Glutamatergic neuron (in vitro differentiated cells): ENCODE measurements at regions not wholly inside any gene's neighbourhood (a gene's known extent, or its start where the extent isn't known, plus 50 kb on each side); places are given as distances from the start of the nearest gene placed in this dataset.

Source experiments
- DNase-seq: peaks from one replicate; pipeline ENCODE4 v3.0.0; 2022
- H3K27ac Mint-ChIP-seq: one replicate; pipeline ENCODE4 v1.8.0; 2020; ENCODE audit warnings: mild to moderate bottlenecking, mixed read lengths, inconsistent platforms; ENCODE audit not compliant: unreplicated experiment
- H3K27me3 Mint-ChIP-seq: one replicate; pipeline ENCODE4 v1.8.0; 2020; ENCODE audit warnings: mild to moderate bottlenecking, moderate library complexity, mixed read lengths, inconsistent platforms; ENCODE audit not compliant: unreplicated experiment
- H3K36me3 Mint-ChIP-seq: one replicate; pipeline ENCODE4 v1.8.0; 2020; ENCODE audit warnings: mild to moderate bottlenecking, mixed read lengths, inconsistent platforms; ENCODE audit not compliant: unreplicated experiment
- H3K4me1 Mint-ChIP-seq: one replicate; pipeline ENCODE4 v1.8.0; 2020; ENCODE audit warnings: mild to moderate bottlenecking, low read depth, mixed read lengths, inconsistent platforms; ENCODE audit not compliant: unreplicated experiment
- H3K4me3 Mint-ChIP-seq: one replicate; pipeline ENCODE4 v1.8.0; 2020; ENCODE audit warnings: mild to moderate bottlenecking, mixed read lengths, inconsistent platforms; ENCODE audit not compliant: unreplicated experiment
- H3K9me3 Mint-ChIP-seq: one replicate; pipeline ENCODE4 v1.8.0; 2020; ENCODE audit warnings: mild to moderate bottlenecking, moderate library complexity, mixed read lengths, inconsistent platforms; ENCODE audit not compliant: unreplicated experiment
- CTCF ChIP-seq: fragments of 200-600 bp; sonication (generic); IDR thresholded peaks from one replicate; pipeline ENCODE4 v1.5.0; 2021; ENCODE audit not compliant: partially characterized antibody, unreplicated experiment

GRCh38 chr7:28328146-28328545, 84.2 kb upstream of the CREB5 start:
- H3K4me3 Mint-ChIP-seq: no peak overlapping the region
- no peaks in the 10 kb centered on the region for H3K9me3 Mint-ChIP-seq
- TF ChIP-seq CTCF: no peak
- peaks cover 2% of the 10 kb centered on the region for H3K27me3 Mint-ChIP-seq
- no peaks in the 10 kb centered on the region for H3K36me3 Mint-ChIP-seq
- no peak for DNase-seq
- no peak overlapping the region for H3K27ac Mint-ChIP-seq
- H3K4me1 Mint-ChIP-seq: no peaks in the 10 kb centered on the region

- TF ChIP-seq CTCF: no peak
- H3K27ac Mint-ChIP-seq: no peak overlapping the region
- no peak for DNase-seq
- no peaks in the 10 kb centered on the region for H3K9me3 Mint-ChIP-seq
- H3K4me1 Mint-ChIP-seq: no peaks in the 10 kb centered on the region
- no peak overlapping the region for H3K4me3 Mint-ChIP-seq
- H3K27me3 Mint-ChIP-seq: peaks cover 2% of the 10 kb centered on the region
- no peaks in the 10 kb centered on the region for H3K36me3 Mint-ChIP-seq
Measured at GRCh38 chr7:28328822-28329660, 83.3 kb upstream of the CREB5 start.

DNA sequence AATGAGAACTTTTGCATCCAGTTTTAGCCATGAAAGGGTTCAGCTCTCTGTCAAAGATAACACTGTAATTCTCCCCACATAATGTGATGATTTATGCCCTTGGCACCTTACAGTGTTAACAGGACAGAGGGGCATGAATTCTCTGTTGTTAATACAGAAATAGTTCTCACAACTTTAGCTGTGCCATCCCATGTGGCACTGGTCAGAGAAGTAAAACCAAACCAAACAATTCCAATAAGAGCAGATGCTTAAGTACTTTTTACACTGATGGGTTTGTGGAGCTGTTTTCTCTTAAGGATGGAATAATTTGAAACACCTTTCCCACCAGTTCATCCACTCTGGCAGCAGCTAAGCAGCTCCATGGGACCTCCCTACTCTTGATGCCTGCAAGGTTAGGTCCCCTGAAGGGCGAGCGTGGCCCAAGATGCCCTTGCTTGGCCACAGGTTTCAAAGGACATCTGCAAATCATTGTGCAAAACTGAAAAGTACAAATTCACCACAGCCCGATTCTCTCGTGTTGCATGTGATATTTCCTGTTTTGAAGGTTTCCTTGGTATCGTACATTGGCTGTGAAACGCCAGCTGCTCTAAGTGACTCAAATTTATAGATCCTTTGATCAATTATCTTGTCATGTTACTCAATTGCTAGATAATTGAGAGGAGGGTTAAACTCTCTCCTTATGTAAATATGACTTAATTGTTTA, 82.5 kb upstream of the CREB5 start:
- Mint-ChIP-seq H3K9me3 (no peaks in the 10 kb centered on the region), H3K4me3 (no peak overlapping the region), H3K36me3 (peaks cover 6% of the 10 kb centered on the region), H3K27me3 (peaks cover 2% of the 10 kb centered on the region), H3K4me1 (no peaks in the 10 kb centered on the region), H3K27ac (no peak overlapping the region)
- no peak for TF ChIP-seq CTCF
- DNase-seq: no peak

GRCh38 chr7:28330384-28331070, 81.8 kb upstream of the CREB5 start:
- H3K4me1 Mint-ChIP-seq: no peaks in the 10 kb centered on the region
- TF ChIP-seq CTCF: no peak
- H3K9me3 Mint-ChIP-seq: no peaks in the 10 kb centered on the region
- no peak overlapping the region for H3K4me3 Mint-ChIP-seq
- H3K27ac Mint-ChIP-seq: no peak overlapping the region
- DNase-seq: no peak
- peaks cover under 1% of the 10 kb centered on the region for H3K27me3 Mint-ChIP-seq
- peaks cover 6% of the 10 kb centered on the region for H3K36me3 Mint-ChIP-seq
